HCT116 (cell line): ENCODE measurements at regions not wholly inside any gene's neighbourhood (a gene's known extent, or its start where the extent isn't known, plus 50 kb on each side); places are given as distances from the start of the nearest gene placed in this dataset.
"Not testable (repeated sequence)": the region's sequence is repeated elsewhere in the genome, so short reads cannot be mapped to it uniquely, and the experiment has no call there.

Experiments used
- POLR2AphosphoS5 ChIP-seq: IDR thresholded peaks from 2 replicates; pipeline ENCODE4 v1.6.1; 2011; ENCODE audit warnings: mild to moderate bottlenecking, low read depth, low read length, moderate library complexity
- TF ChIP-seq, protein P1 (sequence below): IDR thresholded peaks from 2 replicates; pipeline ENCODE4 v1.6.1; 2012

DNA sequence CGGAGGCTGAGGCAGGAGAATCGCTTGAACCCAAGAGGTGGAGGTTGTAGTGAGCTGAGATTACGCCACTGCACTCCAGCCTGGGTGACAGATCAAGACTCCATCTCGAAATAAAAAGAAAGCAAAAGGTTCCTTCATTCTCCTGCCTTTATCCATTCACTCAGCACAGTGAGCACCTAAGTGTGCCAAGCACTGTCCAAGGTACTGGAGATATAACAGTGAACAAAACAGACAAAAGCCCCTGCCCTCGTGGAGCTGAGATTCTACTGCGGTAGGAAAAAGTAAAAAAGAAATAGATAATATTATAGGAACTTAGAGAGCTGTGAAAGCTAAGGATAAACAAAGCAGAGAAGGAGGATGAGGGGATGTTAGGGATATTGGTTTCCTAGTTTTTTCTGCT is 235.5 kb downstream of the NPIPA7 start:
- not testable (repeated sequence) for TF ChIP-seq POLR2AphosphoS5
- TF ChIP-seq, protein P1, sequence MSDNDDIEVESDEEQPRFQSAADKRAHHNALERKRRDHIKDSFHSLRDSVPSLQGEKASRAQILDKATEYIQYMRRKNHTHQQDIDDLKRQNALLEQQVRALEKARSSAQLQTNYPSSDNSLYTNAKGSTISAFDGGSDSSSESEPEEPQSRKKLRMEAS, result not testable (repeated sequence)
